IPS-15b (cell line): ENCODE measurements at regions not wholly inside any gene's neighbourhood (a gene's known extent, or its start where the extent isn't known, plus 50 kb on each side); places are given as distances from the start of the nearest gene placed in this dataset.

ENCODE experiments used
- H3K27me3 ChIP-seq: one replicate; pipeline ENCODE4 v1.6.1; 2013; ENCODE audit warnings: low read length; ENCODE audit not compliant: control insufficient read depth, insufficient read depth
- H3K36me3 ChIP-seq: one replicate; pipeline ENCODE4 v1.6.1; 2013; ENCODE audit warnings: low read length; ENCODE audit not compliant: control insufficient read depth, insufficient read depth
- H3K4me1 ChIP-seq: one replicate; pipeline ENCODE4 v1.6.1; 2013; ENCODE audit warnings: mild to moderate bottlenecking, low read length; ENCODE audit not compliant: control insufficient read depth, insufficient read depth
- H3K4me3 ChIP-seq: one replicate; pipeline ENCODE4 v1.5.1; 2013; ENCODE audit warnings: low read depth, low read length
- H3K9ac ChIP-seq: one replicate; pipeline ENCODE4 v1.6.1; 2013; ENCODE audit warnings: low read depth, mild to moderate bottlenecking, low read length
- H3K9me3 ChIP-seq: one replicate; pipeline ENCODE4 v1.6.1; 2013; ENCODE audit warnings: mild to moderate bottlenecking, low read length; ENCODE audit not compliant: control insufficient read depth, insufficient read depth

DNA sequence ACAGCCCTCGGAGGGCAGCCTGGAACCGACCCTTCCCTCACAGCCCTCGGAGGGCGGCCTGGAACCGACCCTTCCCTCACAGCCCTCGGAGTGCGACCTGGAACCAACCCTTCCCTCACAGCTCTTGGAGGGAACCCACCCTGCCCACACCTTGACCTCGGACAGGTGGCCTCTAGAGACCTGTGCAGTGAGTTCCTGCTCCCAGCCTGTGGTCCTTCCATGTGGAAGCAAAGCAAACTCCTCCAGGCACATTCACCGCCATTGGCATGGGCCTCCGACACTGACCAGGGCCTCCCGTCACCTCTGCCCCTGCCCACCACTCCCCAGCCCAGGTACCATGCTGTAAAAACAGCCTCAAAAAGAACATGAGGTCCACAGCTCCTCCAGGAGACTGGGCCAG, 272.1 kb downstream of the BRD1 start:
- H3K4me3 ChIP-seq, result no peak overlapping the region
- peaks cover 5% of the 10 kb centered on the region for H3K9me3 ChIP-seq
- no peaks in the 10 kb centered on the region for H3K36me3 ChIP-seq
- H3K27me3 ChIP-seq, result no peaks in the 10 kb centered on the region
- H3K4me1 ChIP-seq, result no peaks in the 10 kb centered on the region
- H3K9ac ChIP-seq, result no peak overlapping the region

DNA sequence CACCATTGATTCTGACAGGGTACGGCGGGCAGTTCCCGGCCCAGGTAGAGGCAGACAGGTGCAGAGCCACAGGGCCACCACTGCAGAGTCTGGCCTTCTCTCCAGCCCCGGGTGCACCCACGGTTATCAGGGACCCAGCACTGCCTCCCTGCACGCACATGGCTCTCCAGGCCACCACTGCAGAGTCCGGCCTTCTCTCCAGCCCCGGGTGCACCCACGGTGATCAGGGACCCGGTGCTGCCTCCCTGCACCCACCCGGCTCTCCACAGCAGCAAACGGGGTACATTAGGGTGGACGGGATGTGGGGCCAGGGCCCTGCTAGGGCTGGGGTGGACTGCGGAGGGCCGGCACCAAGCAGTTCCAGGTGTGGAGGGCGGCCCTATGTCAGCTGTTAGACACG, 272.9 kb downstream of the BRD1 start:
- no peaks in the 10 kb centered on the region for H3K36me3 ChIP-seq
- H3K4me1 ChIP-seq, result no peaks in the 10 kb centered on the region
- no peak overlapping the region for H3K4me3 ChIP-seq
- no peaks in the 10 kb centered on the region for H3K27me3 ChIP-seq
- peaks cover 7% of the 10 kb centered on the region for H3K9me3 ChIP-seq
- no peak overlapping the region for H3K9ac ChIP-seq

GRCh38 chr22:49554296-49554625, 273.4 kb downstream of the BRD1 start:
- Histone ChIP-seq H3K4me3 (no peak overlapping the region), H3K27me3 (no peaks in the 10 kb centered on the region), H3K36me3 (no peaks in the 10 kb centered on the region), H3K9ac (no peak overlapping the region), H3K4me1 (no peaks in the 10 kb centered on the region), H3K9me3 (peaks cover 7% of the 10 kb centered on the region)

- Histone ChIP-seq H3K4me1 (peaks cover 3% of the 10 kb centered on the region), H3K36me3 (no peaks in the 10 kb centered on the region), H3K4me3 (no peak overlapping the region), H3K9ac (no peak overlapping the region), H3K9me3 (peaks cover 7% of the 10 kb centered on the region), H3K27me3 (no peaks in the 10 kb centered on the region)
These were observed 274.0 kb downstream of the BRD1 start for GRCh38 chr22:49553518-49554295.

DNA sequence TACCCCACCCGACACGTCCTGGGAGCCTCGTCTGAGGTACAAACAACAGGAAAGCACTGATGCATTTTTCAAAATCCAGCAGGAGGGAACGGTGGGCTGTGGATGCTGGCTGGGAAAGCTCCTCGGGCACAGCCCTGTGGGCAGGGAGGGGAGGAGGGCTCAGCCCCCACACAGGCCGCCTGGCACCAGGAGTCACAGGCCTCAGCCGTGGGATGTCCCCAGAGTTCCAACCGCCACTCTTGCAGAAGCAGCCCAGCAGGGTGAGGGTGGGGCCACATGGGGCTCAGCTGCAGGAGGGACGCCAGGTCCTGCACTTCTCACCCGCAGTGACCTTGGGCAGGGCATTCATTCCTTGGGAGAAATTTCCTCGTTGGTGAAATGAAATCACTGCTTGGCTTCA, 274.6 kb downstream of the BRD1 start:
- no peak overlapping the region for H3K4me3 ChIP-seq
- H3K9me3 ChIP-seq, result peaks cover 7% of the 10 kb centered on the region
- no peaks in the 10 kb centered on the region for H3K36me3 ChIP-seq
- H3K4me1 ChIP-seq, result peaks cover 3% of the 10 kb centered on the region
- no peak overlapping the region for H3K9ac ChIP-seq
- H3K27me3 ChIP-seq, result no peaks in the 10 kb centered on the region

DNA sequence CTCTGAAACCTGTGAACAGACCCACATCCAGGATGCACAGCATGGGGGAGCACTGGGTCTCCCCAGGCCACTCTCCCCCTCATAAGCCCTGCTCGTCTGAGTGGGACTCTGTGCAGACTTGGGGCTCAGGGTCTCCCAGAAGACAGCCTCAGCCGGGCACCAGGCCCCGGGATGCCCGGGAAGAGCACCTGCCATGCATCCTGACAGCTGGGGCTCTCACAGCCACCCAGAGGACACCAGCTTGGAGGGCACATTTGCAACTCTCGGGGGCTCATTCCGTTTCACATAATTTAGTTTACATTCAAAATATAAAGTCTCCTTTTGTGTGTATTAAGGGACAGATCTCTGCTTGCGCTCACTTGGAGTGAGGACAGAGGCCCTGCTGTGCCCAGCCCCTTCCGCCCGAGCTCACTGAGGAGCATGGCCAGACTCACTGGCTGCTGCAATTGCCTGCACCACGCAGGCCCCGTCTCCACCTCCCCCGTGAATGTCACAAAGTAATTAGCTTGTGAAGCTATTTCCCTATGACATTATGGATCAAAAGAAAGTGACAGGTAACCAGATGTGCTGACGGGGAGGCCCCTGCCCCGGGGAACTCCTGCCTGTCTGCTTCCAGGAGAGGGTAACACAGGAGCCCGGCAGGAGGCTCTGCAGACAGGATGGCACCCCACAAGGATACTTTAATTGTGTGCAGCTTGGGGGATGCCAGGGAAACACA, 275.6 kb downstream of the BRD1 start:
- H3K9ac ChIP-seq, result no peak overlapping the region
- H3K4me3 ChIP-seq, result no peak overlapping the region
- H3K9me3 ChIP-seq, result peaks cover 7% of the 10 kb centered on the region
- no peaks in the 10 kb centered on the region for H3K27me3 ChIP-seq
- H3K4me1 ChIP-seq, result peaks cover 3% of the 10 kb centered on the region
- no peaks in the 10 kb centered on the region for H3K36me3 ChIP-seq

- Histone ChIP-seq H3K4me1 (peaks cover 3% of the 10 kb centered on the region), H3K4me3 (no peak overlapping the region), H3K36me3 (no peaks in the 10 kb centered on the region), H3K9me3 (peaks cover 7% of the 10 kb centered on the region), H3K9ac (no peak overlapping the region), H3K27me3 (no peaks in the 10 kb centered on the region)
These were observed 276.2 kb downstream of the BRD1 start for GRCh38 chr22:49551446-49551845.

GRCh38 chr22:49550766-49551362, 276.8 kb downstream of the BRD1 start:
- H3K4me3 ChIP-seq, result no peak overlapping the region
- H3K4me1 ChIP-seq, result peaks cover 3% of the 10 kb centered on the region
- H3K9ac ChIP-seq, result no peak overlapping the region
- no peaks in the 10 kb centered on the region for H3K27me3 ChIP-seq
- H3K9me3 ChIP-seq, result peaks cover 7% of the 10 kb centered on the region
- H3K36me3 ChIP-seq, result no peaks in the 10 kb centered on the region

DNA sequence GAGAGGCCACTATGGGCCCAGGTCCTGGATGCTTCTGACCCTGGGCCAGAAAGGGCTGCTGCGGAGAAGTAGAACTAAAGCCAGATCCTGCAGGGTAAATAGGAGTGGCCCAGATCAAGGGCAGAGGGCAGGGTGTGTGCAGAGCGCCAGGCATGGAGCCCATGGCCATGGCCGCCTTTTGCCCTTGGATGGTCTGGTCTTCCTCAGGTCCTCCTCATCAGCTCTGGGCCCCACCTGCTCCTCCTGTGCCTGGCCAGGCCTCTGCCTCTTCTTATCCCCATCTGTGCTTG, 277.6 kb downstream of the BRD1 start:
- H3K9me3 ChIP-seq, result peaks cover 7% of the 10 kb centered on the region

GRCh38 chr22:49549256-49550140, 278.2 kb downstream of the BRD1 start:
- Histone ChIP-seq H3K4me3 (no peak overlapping the region), H3K36me3 (no peaks in the 10 kb centered on the region), H3K9me3 (peaks cover 7% of the 10 kb centered on the region), H3K27me3 (no peaks in the 10 kb centered on the region), H3K9ac (no peak overlapping the region), H3K4me1 (peaks cover 3% of the 10 kb centered on the region)

More for the DNA sequence above, 277.6 kb downstream of the BRD1 start:
- Histone ChIP-seq H3K4me3 (no peak overlapping the region), H3K27me3 (no peaks in the 10 kb centered on the region), H3K4me1 (peaks cover 3% of the 10 kb centered on the region), H3K36me3 (no peaks in the 10 kb centered on the region), H3K9ac (no peak overlapping the region)

DNA sequence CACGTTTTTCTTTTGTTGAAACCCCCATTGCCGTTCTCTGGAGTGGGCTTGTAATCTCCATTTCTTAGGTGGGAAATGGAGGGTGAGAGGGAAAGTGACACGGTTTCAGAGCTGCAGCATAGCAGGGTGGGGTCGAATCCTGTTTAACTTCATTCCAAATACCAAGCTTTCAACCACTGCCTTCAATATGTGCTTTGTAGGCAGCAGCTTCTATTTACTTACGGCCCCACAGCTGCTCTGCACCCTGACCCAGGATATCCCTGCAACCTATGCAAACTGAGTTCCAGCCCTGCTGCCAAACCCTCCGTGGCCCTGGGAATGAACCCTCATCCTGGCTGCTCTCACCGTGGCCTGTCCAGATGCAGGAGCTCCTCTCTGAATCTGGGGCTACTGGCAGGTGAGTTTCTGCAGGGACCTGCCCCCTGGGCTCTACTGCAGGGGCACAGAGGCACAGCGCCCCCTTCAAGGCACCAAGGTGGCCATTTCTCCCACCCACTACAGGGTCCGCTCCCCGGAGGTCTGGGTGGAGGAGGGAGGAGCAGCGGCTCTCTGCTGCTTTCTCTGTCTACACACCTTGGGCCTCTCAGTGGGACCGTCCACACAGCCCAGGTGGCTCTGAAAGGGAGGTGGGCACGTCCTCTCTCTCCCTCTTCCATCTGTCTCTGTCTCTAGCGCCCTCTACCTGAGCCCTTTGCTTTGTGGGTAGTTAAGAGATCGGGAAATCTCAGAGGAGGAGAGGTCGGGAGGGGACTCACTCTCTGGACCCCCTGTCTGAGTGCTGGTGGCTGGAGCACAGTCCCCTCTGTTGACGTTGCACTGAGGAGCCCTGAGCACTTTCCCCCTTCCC, 279.1 kb downstream of the BRD1 start:
- Histone ChIP-seq H3K36me3 (no peaks in the 10 kb centered on the region), H3K4me1 (peaks cover 3% of the 10 kb centered on the region), H3K4me3 (no peak overlapping the region), H3K27me3 (no peaks in the 10 kb centered on the region), H3K9me3 (peaks cover 7% of the 10 kb centered on the region), H3K9ac (no peak overlapping the region)
